Muscle layer of colon (tissue), 2 donors: ENCODE measurements at regions not wholly inside any gene's neighbourhood (a gene's known extent, or its start where the extent isn't known, plus 50 kb on each side); places are given as distances from the start of the nearest gene placed in this dataset.

Source experiments
- H3K27ac ChIP-seq: one replicate; pipeline ENCODE4 v1.7.0; 2013; ENCODE audit warnings: low read depth, mild to moderate bottlenecking, low read length, moderate library complexity
- H3K27me3 ChIP-seq, 2 donors: one replicate each; pipeline ENCODE4 v1.7.0; 2013; ENCODE audit warnings: low read length in 2 of 2, mild to moderate bottlenecking in 2 of 2; ENCODE audit not compliant: insufficient read depth in 2 of 2, control insufficient read depth in 1 of 2
- H3K36me3 ChIP-seq: one replicate; pipeline ENCODE4 v1.7.0; 2013; ENCODE audit warnings: mild to moderate bottlenecking, low read length; ENCODE audit not compliant: insufficient read depth
- H3K4me1 ChIP-seq: one replicate; pipeline ENCODE4 v1.7.0; 2013; ENCODE audit warnings: mild to moderate bottlenecking, low read length; ENCODE audit not compliant: insufficient read depth
- H3K4me3 ChIP-seq, 2 donors: one replicate each; pipeline ENCODE4 v1.7.0; 2013; ENCODE audit warnings: low read length in 2 of 2, low read depth in 1 of 2, mild to moderate bottlenecking in 1 of 2, moderate library complexity in 1 of 2
- H3K9ac ChIP-seq: one replicate; pipeline ENCODE4 v1.7.0; 2013; ENCODE audit warnings: low read length
- H3K9me3 ChIP-seq: one replicate; pipeline ENCODE4 v1.7.0; 2013; ENCODE audit warnings: mild to moderate bottlenecking, low read length
- donor health status: abdominal sarcoma.
- donor health status: Adenocarcinoma of cecum.

- Histone ChIP-seq H3K27ac (no peak overlapping the region), H3K9ac (no peak overlapping the region), H3K4me1 (no peaks in the 10 kb centered on the region), H3K4me3 (no peak overlapping the region), H3K9me3 (no peaks in the 10 kb centered on the region), H3K27me3 (no peaks in the 10 kb centered on the region), H3K36me3 (no peaks in the 10 kb centered on the region)
Observed at GRCh38 chr14:49527221-49527620, 59.0 kb downstream of the RPS29 start.

GRCh38 chr14:49526101-49526500 is 60.1 kb downstream of the RPS29 start:
- H3K4me3 ChIP-seq: no peak overlapping the region
- H3K27me3 ChIP-seq: no peaks in the 10 kb centered on the region
- H3K4me1 ChIP-seq: no peaks in the 10 kb centered on the region
- no peak overlapping the region for H3K27ac ChIP-seq
- no peaks in the 10 kb centered on the region for H3K36me3 ChIP-seq
- H3K9me3 ChIP-seq: no peaks in the 10 kb centered on the region
- H3K9ac ChIP-seq: no peak overlapping the region

- Histone ChIP-seq H3K9me3 (no peaks in the 10 kb centered on the region), H3K27ac (no peak overlapping the region), H3K27me3 (no peaks in the 10 kb centered on the region), H3K9ac (no peak overlapping the region), H3K4me3 (no peak overlapping the region), H3K4me1 (no peaks in the 10 kb centered on the region), H3K36me3 (no peaks in the 10 kb centered on the region)
Observed at GRCh38 chr14:49516286-49516685, 69.9 kb downstream of the RPS29 start.

- H3K4me1 ChIP-seq: no peaks in the 10 kb centered on the region
- no peaks in the 10 kb centered on the region for H3K27me3 ChIP-seq
- H3K4me3 ChIP-seq: no peak overlapping the region
- no peak overlapping the region for H3K9ac ChIP-seq
- H3K9me3 ChIP-seq: peaks cover 4% of the 10 kb centered on the region
- H3K36me3 ChIP-seq: no peaks in the 10 kb centered on the region
- H3K27ac ChIP-seq: no peak overlapping the region
Observed at GRCh38 chr14:49512571-49512970, 73.6 kb downstream of the RPS29 start.

GRCh38 chr14:49512147-49512551 is 74.0 kb downstream of the RPS29 start:
- Histone ChIP-seq H3K36me3 (no peaks in the 10 kb centered on the region), H3K4me3 (no peak overlapping the region), H3K27me3 (no peaks in the 10 kb centered on the region), H3K27ac (no peak overlapping the region), H3K9me3 (peaks cover 4% of the 10 kb centered on the region), H3K9ac (no peak overlapping the region), H3K4me1 (no peaks in the 10 kb centered on the region)

GRCh38 chr14:49508124-49508523 is 78.1 kb downstream of the RPS29 start:
- no peaks in the 10 kb centered on the region for H3K4me1 ChIP-seq
- H3K9ac ChIP-seq: no peak overlapping the region
- peaks cover 4% of the 10 kb centered on the region for H3K9me3 ChIP-seq
- H3K4me3 ChIP-seq: no peak overlapping the region
- H3K27me3 ChIP-seq: no peaks in the 10 kb centered on the region
- H3K36me3 ChIP-seq: no peaks in the 10 kb centered on the region
- H3K27ac ChIP-seq: no peak overlapping the region

GRCh38 chr14:49506650-49507049 is 79.5 kb downstream of the RPS29 start:
- Histone ChIP-seq H3K9me3 (peaks cover 4% of the 10 kb centered on the region), H3K4me3 (no peak overlapping the region), H3K36me3 (no peaks in the 10 kb centered on the region), H3K9ac (no peak overlapping the region), H3K4me1 (no peaks in the 10 kb centered on the region), H3K27me3 (no peaks in the 10 kb centered on the region), H3K27ac (no peak overlapping the region)

- Histone ChIP-seq H3K9ac (no peak overlapping the region), H3K9me3 (peaks cover 4% of the 10 kb centered on the region), H3K27me3 (no peaks in the 10 kb centered on the region), H3K27ac (no peak overlapping the region), H3K36me3 (no peaks in the 10 kb centered on the region), H3K4me3 (no peak overlapping the region), H3K4me1 (no peaks in the 10 kb centered on the region)
Observed at GRCh38 chr14:49505041-49505766, 81.0 kb downstream of the RPS29 start.

GRCh38 chr14:49497725-49498348 is 88.3 kb downstream of the RPS29 start:
- Histone ChIP-seq H3K4me3 (no peak overlapping the region), H3K36me3 (no peaks in the 10 kb centered on the region), H3K4me1 (no peaks in the 10 kb centered on the region), H3K27ac (no peak overlapping the region), H3K9me3 (no peaks in the 10 kb centered on the region), H3K9ac (no peak overlapping the region), H3K27me3 (no peaks in the 10 kb centered on the region)

- H3K9ac ChIP-seq: no peak overlapping the region
- no peak overlapping the region for H3K27ac ChIP-seq
- H3K4me3 ChIP-seq: no peak overlapping the region
- no peaks in the 10 kb centered on the region for H3K27me3 ChIP-seq
- no peaks in the 10 kb centered on the region for H3K9me3 ChIP-seq
- H3K36me3 ChIP-seq: no peaks in the 10 kb centered on the region
- H3K4me1 ChIP-seq: no peaks in the 10 kb centered on the region
Observed at GRCh38 chr14:49497267-49497666, 88.9 kb downstream of the RPS29 start.

- no peak overlapping the region for H3K9ac ChIP-seq
- H3K36me3 ChIP-seq: no peaks in the 10 kb centered on the region
- H3K4me3 ChIP-seq: no peak overlapping the region
- no peaks in the 10 kb centered on the region for H3K9me3 ChIP-seq
- no peaks in the 10 kb centered on the region for H3K27me3 ChIP-seq
- H3K4me1 ChIP-seq: no peaks in the 10 kb centered on the region
- no peak overlapping the region for H3K27ac ChIP-seq
Observed at GRCh38 chr14:49494836-49495235, 91.3 kb downstream of the RPS29 start.

- no peak overlapping the region for H3K27ac ChIP-seq
- no peak overlapping the region for H3K4me3 ChIP-seq
- no peak overlapping the region for H3K9ac ChIP-seq
- no peaks in the 10 kb centered on the region for H3K27me3 ChIP-seq
- no peaks in the 10 kb centered on the region for H3K4me1 ChIP-seq
- H3K36me3 ChIP-seq: no peaks in the 10 kb centered on the region
- no peaks in the 10 kb centered on the region for H3K9me3 ChIP-seq
Observed at GRCh38 chr14:49493557-49493956, 92.6 kb downstream of the RPS29 start.
